Fibroblast of lung (primary cell): ENCODE measurements at regions not wholly inside any gene's neighbourhood (a gene's known extent, or its start where the extent isn't known, plus 50 kb on each side); places are given as distances from the start of the nearest gene placed in this dataset.

Source experiments
- CTCF ChIP-seq, 2 donors: IDR thresholded peaks in 1 of 2; conservative IDR thresholded peaks in 1 of 2; 1 replicate in 1 of 2; 2 replicates in 1 of 2; pipeline ENCODE4 v1.5.1; 2011 to 2012; ENCODE audit warnings: low read length in 2 of 2, control low read depth in 1 of 2, inconsistent platforms in 1 of 2, low read depth in 1 of 2, mild to moderate bottlenecking in 1 of 2
- EZH2 ChIP-seq: IDR thresholded peaks from 2 replicates; pipeline ENCODE4 v1.5.1; 2012; ENCODE audit warnings: low read length, control low read depth, mild to moderate bottlenecking; ENCODE audit errors: missing control alignments

- TF ChIP-seq EZH2, result no peak
- TF ChIP-seq CTCF (conservative IDR thresholded peaks at IDR 0.05 in 1 of 2, IDR thresholded peaks at IDR 0.05 in 1 of 2; ENCODE audit: low read depth in 1 of 2, low read length in 2 of 2), result no peak
Observed at GRCh38 chr3:30952786-30953185, 58.3 kb upstream of the GADL1 start.
